ENCODE measurements at regions not wholly inside any gene's neighbourhood (a gene's known extent, or its start where the extent isn't known, plus 50 kb on each side); places are given as distances from the start of the nearest gene placed in this dataset.

- ChIA-PET POLR2A (no interaction called here), RAD21 (ENCODE audit: low non-redundant PET in 1 of 2, low total read pairs in 2 of 2, uncharacterized antibody in 2 of 2, unreplicated experiment in 2 of 2) (no interaction called here), CTCF (no interaction called here)
- TF ChIP-seq POLR2AphosphoS5 (IDR thresholded peaks at IDR 0.05; ENCODE audit: low read depth, low read length): no peak
- TF ChIP-seq SIN3A (IDR thresholded peaks at IDR 0.05; ENCODE audit: low read depth): no peak
- TF ChIP-seq ELF1 (IDR thresholded peaks at IDR 0.05; ENCODE audit: borderline replicate concordance, low read depth): no peak
- TF ChIP-seq ZFX (IDR thresholded peaks at IDR 0.05): no peak
- TF ChIP-seq SP1 (IDR thresholded peaks at IDR 0.05; ENCODE audit: low read depth): no peak
- no peak for TF ChIP-seq EZH2phosphoT487 (IDR thresholded peaks at IDR 0.05; ENCODE audit: borderline replicate concordance)
- TF ChIP-seq, protein P1, sequence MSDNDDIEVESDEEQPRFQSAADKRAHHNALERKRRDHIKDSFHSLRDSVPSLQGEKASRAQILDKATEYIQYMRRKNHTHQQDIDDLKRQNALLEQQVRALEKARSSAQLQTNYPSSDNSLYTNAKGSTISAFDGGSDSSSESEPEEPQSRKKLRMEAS (IDR thresholded peaks at IDR 0.05): no peak
- TF ChIP-seq POLR2A (IDR thresholded peaks at IDR 0.05; ENCODE audit: borderline replicate concordance, extremely low read depth, insufficient read depth, insufficient read length): no peak
- no peak for TF ChIP-seq ZNF274 (IDR thresholded peaks at IDR 0.05; ENCODE audit: low read depth, low read length)
- TF ChIP-seq TCF7L2 (IDR thresholded peaks at IDR 0.05; ENCODE audit: borderline replicate concordance, extremely low read depth, insufficient read depth, insufficient read length): no peak
- TF ChIP-seq CTCF (IDR thresholded peaks at IDR 0.05 in 2 of 3, conservative IDR thresholded peaks at IDR 0.05 in 1 of 3; ENCODE audit: borderline replicate concordance in 1 of 3, insufficient read depth in 1 of 3, low read depth in 2 of 3, low read length in 2 of 3): no peak
- no peak for TF ChIP-seq YY1 (IDR thresholded peaks at IDR 0.05; ENCODE audit: extremely low read depth, insufficient replicate concordance, low read depth, low read length)
- no peak for TF ChIP-seq RAD21 (IDR thresholded peaks at IDR 0.05; ENCODE audit: low read depth)
- no peak for TF ChIP-seq EZH2 (IDR thresholded peaks at IDR 0.05)
- TF ChIP-seq EGR1 (IDR thresholded peaks at IDR 0.05; ENCODE audit: low read depth): no peak
- TF ChIP-seq REST (IDR thresholded peaks at IDR 0.05; ENCODE audit: low read depth): no peak
- no peak for TF ChIP-seq CEBPB (IDR thresholded peaks at IDR 0.05; ENCODE audit: low read depth)
- no peak for TF ChIP-seq SRF (IDR thresholded peaks at IDR 0.05; ENCODE audit: low read depth)
- ATAC-seq (no peak), DNase-seq (ENCODE audit: low read depth, low spot score) (no peak)
- no peak overlapping the region for H3K4me3 ChIP-seq (replicated peaks in 1 of 2; ENCODE audit: low read depth in 1 of 2, low read length in 2 of 2)
- H3K27me3 ChIP-seq (ENCODE audit: insufficient read depth, low read length): no peaks in the 10 kb centered on the region
- no peaks in the 10 kb centered on the region for H3K4me1 ChIP-seq (ENCODE audit: control insufficient read depth in 1 of 2, insufficient read depth in 2 of 2, low read length in 2 of 2)
- intact Hi-C loops (cut with micrococcal nuclease): no loop called here
- H2AFZ ChIP-seq (ENCODE audit: low read depth, low read length, poor library complexity, severe bottlenecking): no peak overlapping the region
- H4K20me1 ChIP-seq (ENCODE audit: insufficient read depth): no peaks in the 10 kb centered on the region
- H3K9ac ChIP-seq (ENCODE audit: low read length): no peak overlapping the region
- H3K9me2 ChIP-seq (ENCODE audit: insufficient read depth): no peaks in the 10 kb centered on the region
- H3K36me3 ChIP-seq (ENCODE audit: control insufficient read depth in 1 of 2, insufficient read depth in 2 of 2, low read length in 2 of 2): no peaks in the 10 kb centered on the region
- no TSS peak for BruUV-seq (replicated peaks)
- H3K4me2 ChIP-seq (ENCODE audit: low read length): no peak overlapping the region
- no peaks in the 10 kb centered on the region for H3K79me2 ChIP-seq (ENCODE audit: insufficient read depth, low read length)
- no peaks in the 10 kb centered on the region for H3K9me3 ChIP-seq (ENCODE audit: control insufficient read depth in 1 of 2, insufficient read depth in 1 of 2, low read depth in 1 of 2, low read length in 2 of 2)
- no peak overlapping the region for H3K27ac ChIP-seq (ENCODE audit: low read depth, low read length)
Observed at GRCh38 chr7:84482476-84482875, 287.9 kb upstream of the SEMA3A start.

All from HCT116 (cell line).